IPS-18a (cell line): ENCODE measurements at regions not wholly inside any gene's neighbourhood (a gene's known extent, or its start where the extent isn't known, plus 50 kb on each side); places are given as distances from the start of the nearest gene placed in this dataset.
"Not testable (repeated sequence)": the region's sequence is repeated elsewhere in the genome, so short reads cannot be mapped to it uniquely, and the experiment has no call there.

Experiments
- H3K27ac ChIP-seq: one replicate; pipeline ENCODE4 v1.5.1; 2013; ENCODE audit warnings: low read length
- H3K27me3 ChIP-seq: one replicate; pipeline ENCODE4 v1.6.1; 2013; ENCODE audit warnings: mild to moderate bottlenecking, low read length; ENCODE audit not compliant: control insufficient read depth, insufficient read depth
- H3K36me3 ChIP-seq: one replicate; pipeline ENCODE4 v1.6.1; 2013; ENCODE audit warnings: low read depth, low read length; ENCODE audit not compliant: control insufficient read depth
- H3K4me1 ChIP-seq: one replicate; pipeline ENCODE4 v1.6.1; 2013; ENCODE audit warnings: low read depth, low read length; ENCODE audit not compliant: control insufficient read depth
- H3K4me3 ChIP-seq: one replicate; pipeline ENCODE4 v1.5.1; 2013; ENCODE audit warnings: low read length
- H3K9ac ChIP-seq: one replicate; pipeline ENCODE4 v1.6.1; 2013; ENCODE audit warnings: mild to moderate bottlenecking, low read length, moderate library complexity
- H3K9me3 ChIP-seq: one replicate; pipeline ENCODE4 v1.6.1; 2013; ENCODE audit warnings: low read depth, low read length; ENCODE audit not compliant: control insufficient read depth

GRCh38 chr3:14262867-14263266 is 84.2 kb downstream of the LSM3 start:
- Histone ChIP-seq H3K36me3 (no peaks in the 10 kb centered on the region), H3K9me3 (no peaks in the 10 kb centered on the region), H3K9ac (no peak overlapping the region), H3K27ac (no peak overlapping the region), H3K4me3 (no peak overlapping the region), H3K4me1 (no peaks in the 10 kb centered on the region), H3K27me3 (no peaks in the 10 kb centered on the region)

GRCh38 chr3:14263317-14264005 is 84.8 kb downstream of the LSM3 start:
- Histone ChIP-seq H3K4me3 (no peak overlapping the region), H3K9ac (no peak overlapping the region), H3K36me3 (no peaks in the 10 kb centered on the region), H3K9me3 (no peaks in the 10 kb centered on the region), H3K27ac (no peak overlapping the region), H3K27me3 (no peaks in the 10 kb centered on the region), H3K4me1 (no peaks in the 10 kb centered on the region)

GRCh38 chr3:14265246-14265962 is 86.8 kb downstream of the LSM3 start:
- no peaks in the 10 kb centered on the region for H3K9me3 ChIP-seq
- H3K4me3 ChIP-seq = no peak overlapping the region
- no peaks in the 10 kb centered on the region for H3K4me1 ChIP-seq
- H3K9ac ChIP-seq = no peak overlapping the region
- H3K27me3 ChIP-seq = no peaks in the 10 kb centered on the region
- H3K36me3 ChIP-seq = no peaks in the 10 kb centered on the region
- no peak overlapping the region for H3K27ac ChIP-seq

GRCh38 chr3:14266361-14266760 is 87.7 kb downstream of the LSM3 start:
- no peaks in the 10 kb centered on the region for H3K9me3 ChIP-seq
- no peak overlapping the region for H3K27ac ChIP-seq
- no peaks in the 10 kb centered on the region for H3K27me3 ChIP-seq
- H3K4me3 ChIP-seq = no peak overlapping the region
- H3K9ac ChIP-seq = no peak overlapping the region
- H3K4me1 ChIP-seq = no peaks in the 10 kb centered on the region
- no peaks in the 10 kb centered on the region for H3K36me3 ChIP-seq

GRCh38 chr3:14267976-14268375 is 89.4 kb downstream of the LSM3 start:
- H3K4me3 ChIP-seq = no peak overlapping the region
- H3K9ac ChIP-seq = no peak overlapping the region
- no peaks in the 10 kb centered on the region for H3K36me3 ChIP-seq
- H3K4me1 ChIP-seq = peaks cover 2% of the 10 kb centered on the region
- H3K27ac ChIP-seq = no peak overlapping the region
- no peaks in the 10 kb centered on the region for H3K9me3 ChIP-seq
- no peaks in the 10 kb centered on the region for H3K27me3 ChIP-seq

GRCh38 chr3:14268897-14269296 is 90.3 kb downstream of the LSM3 start:
- H3K36me3 ChIP-seq = no peaks in the 10 kb centered on the region
- H3K27ac ChIP-seq = no peak overlapping the region
- H3K9ac ChIP-seq = no peak overlapping the region
- peaks cover 10% of the 10 kb centered on the region for H3K4me1 ChIP-seq
- no peaks in the 10 kb centered on the region for H3K27me3 ChIP-seq
- H3K9me3 ChIP-seq = no peaks in the 10 kb centered on the region
- H3K4me3 ChIP-seq = no peak overlapping the region

GRCh38 chr3:14272041-14272958 is 93.7 kb downstream of the LSM3 start:
- Histone ChIP-seq H3K4me1 (peaks cover 19% of the 10 kb centered on the region), H3K27ac (peak overlapping the region; percentile 56)
- H3K9ac ChIP-seq, H3K4me3 ChIP-seq, H3K36me3 ChIP-seq, H3K27me3 ChIP-seq, H3K9me3 ChIP-seq: not testable (repeated sequence)

- H3K9me3 ChIP-seq, H3K4me3 ChIP-seq, H3K27me3 ChIP-seq, H3K27ac ChIP-seq, H3K36me3 ChIP-seq: not testable (repeated sequence)
- Histone ChIP-seq H3K4me1 (peaks cover 19% of the 10 kb centered on the region), H3K9ac (peak overlapping the region; percentile 27)
Observed at GRCh38 chr3:14272959-14273560, 94.4 kb downstream of the LSM3 start.

- Histone ChIP-seq H3K9ac (no peak overlapping the region), H3K9me3 (no peaks in the 10 kb centered on the region), H3K36me3 (no peaks in the 10 kb centered on the region), H3K27me3 (no peaks in the 10 kb centered on the region), H3K4me3 (no peak overlapping the region), H3K4me1 (peaks cover 28% of the 10 kb centered on the region), H3K27ac (no peak overlapping the region)
Observed at GRCh38 chr3:14273901-14274611, 95.4 kb downstream of the LSM3 start.

GRCh38 chr3:14274612-14274936 is 96.0 kb downstream of the LSM3 start:
- H3K27me3 ChIP-seq = no peaks in the 10 kb centered on the region
- H3K9me3 ChIP-seq = no peaks in the 10 kb centered on the region
- no peak overlapping the region for H3K9ac ChIP-seq
- H3K4me3 ChIP-seq = no peak overlapping the region
- H3K4me1 ChIP-seq = peaks cover 32% of the 10 kb centered on the region
- H3K36me3 ChIP-seq = no peaks in the 10 kb centered on the region
- H3K27ac ChIP-seq = no peak overlapping the region
